Muscle layer of colon (tissue), 2 donors: ENCODE measurements at regions not wholly inside any gene's neighbourhood (a gene's known extent, or its start where the extent isn't known, plus 50 kb on each side); places are given as distances from the start of the nearest gene placed in this dataset.
"Not testable (repeated sequence)": the region's sequence is repeated elsewhere in the genome, so short reads cannot be mapped to it uniquely, and the experiment has no call there.

Experiments used
- H3K27ac ChIP-seq: one replicate; pipeline ENCODE4 v1.7.0; 2013; ENCODE audit warnings: low read depth, mild to moderate bottlenecking, low read length, moderate library complexity
- H3K27me3 ChIP-seq, 2 donors: one replicate each; pipeline ENCODE4 v1.7.0; 2013; ENCODE audit warnings: low read length in 2 of 2, mild to moderate bottlenecking in 2 of 2; ENCODE audit not compliant: insufficient read depth in 2 of 2, control insufficient read depth in 1 of 2
- H3K36me3 ChIP-seq: one replicate; pipeline ENCODE4 v1.7.0; 2013; ENCODE audit warnings: mild to moderate bottlenecking, low read length; ENCODE audit not compliant: insufficient read depth
- H3K4me1 ChIP-seq: one replicate; pipeline ENCODE4 v1.7.0; 2013; ENCODE audit warnings: mild to moderate bottlenecking, low read length; ENCODE audit not compliant: insufficient read depth
- H3K4me3 ChIP-seq, 2 donors: one replicate each; pipeline ENCODE4 v1.7.0; 2013; ENCODE audit warnings: low read length in 2 of 2, low read depth in 1 of 2, mild to moderate bottlenecking in 1 of 2, moderate library complexity in 1 of 2
- H3K9ac ChIP-seq: one replicate; pipeline ENCODE4 v1.7.0; 2013; ENCODE audit warnings: low read length
- H3K9me3 ChIP-seq: one replicate; pipeline ENCODE4 v1.7.0; 2013; ENCODE audit warnings: mild to moderate bottlenecking, low read length
- donor health status: abdominal sarcoma.
- donor health status: Adenocarcinoma of cecum.

- H3K4me3 ChIP-seq: no peak overlapping the region
- no peaks in the 10 kb centered on the region for H3K27me3 ChIP-seq
- peaks cover 5% of the 10 kb centered on the region for H3K4me1 ChIP-seq
- H3K9ac ChIP-seq: no peak overlapping the region
- no peaks in the 10 kb centered on the region for H3K36me3 ChIP-seq
- H3K27ac ChIP-seq: no peak overlapping the region
- no peaks in the 10 kb centered on the region for H3K9me3 ChIP-seq
Observed at GRCh38 chr5:96197347-96197746, 235.7 kb upstream of the ELL2 start.

GRCh38 chr5:96196890-96197289, 235.2 kb upstream of the ELL2 start:
- peaks cover 5% of the 10 kb centered on the region for H3K4me1 ChIP-seq
- H3K27me3 ChIP-seq: no peaks in the 10 kb centered on the region
- H3K9ac ChIP-seq: no peak overlapping the region
- no peaks in the 10 kb centered on the region for H3K9me3 ChIP-seq
- H3K27ac ChIP-seq: no peak overlapping the region
- H3K36me3 ChIP-seq: no peaks in the 10 kb centered on the region
- H3K4me3 ChIP-seq: no peak overlapping the region

DNA sequence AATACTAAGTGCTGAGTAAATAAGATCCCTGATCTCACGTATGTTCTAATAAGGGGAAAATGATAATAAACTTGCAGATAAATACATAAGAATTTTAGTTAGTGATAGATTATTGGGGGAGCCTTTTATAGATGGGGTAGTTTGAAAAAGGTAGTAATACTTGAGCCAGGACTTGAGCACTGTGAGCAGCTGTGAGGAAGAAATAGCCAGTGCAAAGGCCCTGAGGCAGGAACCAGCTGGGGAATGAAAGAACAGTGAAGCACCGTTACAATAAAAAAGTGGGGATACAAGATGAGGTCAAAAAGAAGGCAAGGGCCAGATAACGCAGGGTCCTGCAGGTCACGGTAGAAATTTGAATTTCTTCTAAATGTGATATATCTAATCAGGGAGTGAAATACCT, 234.8 kb upstream of the ELL2 start:
- Histone ChIP-seq H3K27me3 (no peaks in the 10 kb centered on the region), H3K36me3 (no peaks in the 10 kb centered on the region), H3K9me3 (no peaks in the 10 kb centered on the region), H3K4me1 (peaks cover 5% of the 10 kb centered on the region), H3K4me3 (no peak overlapping the region), H3K27ac (no peak overlapping the region), H3K9ac (no peak overlapping the region)

GRCh38 chr5:96195123-96195522, 233.5 kb upstream of the ELL2 start:
- Histone ChIP-seq H3K4me1 (peaks cover 5% of the 10 kb centered on the region), H3K27ac (no peak overlapping the region), H3K9me3 (no peaks in the 10 kb centered on the region), H3K36me3 (no peaks in the 10 kb centered on the region), H3K4me3 (no peak overlapping the region), H3K9ac (no peak overlapping the region), H3K27me3 (no peaks in the 10 kb centered on the region)

DNA sequence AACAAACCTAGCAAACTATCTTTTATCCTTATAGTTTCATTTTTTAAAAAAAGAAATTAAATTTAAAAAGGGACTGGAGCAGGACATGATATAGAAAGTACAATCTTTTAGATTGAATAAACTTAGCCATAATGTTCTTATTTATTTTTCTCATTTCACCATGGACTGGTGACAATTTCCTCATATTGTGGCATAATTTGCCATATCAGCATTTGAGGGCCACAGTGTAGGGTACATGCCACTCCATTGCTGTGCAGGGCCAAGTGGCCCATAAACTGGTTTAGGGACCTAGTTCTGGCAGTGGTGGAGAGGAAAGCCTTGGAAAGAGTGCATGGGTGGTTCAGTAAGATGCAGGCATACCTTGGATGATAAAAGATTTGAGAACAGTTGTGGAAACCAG, 232.9 kb upstream of the ELL2 start:
- Histone ChIP-seq H3K27me3 (no peaks in the 10 kb centered on the region), H3K4me3 (no peak overlapping the region), H3K4me1 (peaks cover 5% of the 10 kb centered on the region), H3K27ac (no peak overlapping the region), H3K36me3 (no peaks in the 10 kb centered on the region), H3K9ac (no peak overlapping the region), H3K9me3 (no peaks in the 10 kb centered on the region)

GRCh38 chr5:96193946-96194345, 232.3 kb upstream of the ELL2 start:
- Histone ChIP-seq H3K9me3 (no peaks in the 10 kb centered on the region), H3K4me1 (peaks cover 5% of the 10 kb centered on the region)

DNA sequence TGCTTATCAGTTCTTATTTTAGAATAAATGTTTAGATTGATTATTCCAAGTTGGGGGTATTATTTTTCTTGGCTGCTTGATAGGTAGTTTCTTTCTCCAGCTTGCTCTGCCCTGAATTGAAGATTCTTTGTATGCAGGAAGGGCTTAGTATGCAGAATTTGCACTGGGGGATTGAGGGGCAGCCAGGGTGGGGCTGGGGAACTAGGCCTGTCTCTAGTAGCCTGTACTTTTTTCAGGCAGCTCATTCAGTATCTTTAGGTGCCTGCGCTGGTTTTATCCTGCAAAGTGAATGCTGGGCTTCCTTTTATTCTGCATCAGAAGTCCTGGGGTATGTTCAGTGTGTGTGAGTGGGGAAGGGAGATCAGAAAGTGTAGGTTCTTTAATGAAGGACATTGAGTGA, 228.3 kb upstream of the ELL2 start:
- no peak overlapping the region for H3K4me3 ChIP-seq
- no peak overlapping the region for H3K9ac ChIP-seq
- H3K27ac ChIP-seq: no peak overlapping the region
- no peaks in the 10 kb centered on the region for H3K9me3 ChIP-seq
- H3K36me3 ChIP-seq: no peaks in the 10 kb centered on the region
- H3K4me1 ChIP-seq: peaks cover 3% of the 10 kb centered on the region
- H3K27me3 ChIP-seq: no peaks in the 10 kb centered on the region

More at GRCh38 chr5:96193946-96194345, 232.3 kb upstream of the ELL2 start:
- Histone ChIP-seq H3K27ac (no peak overlapping the region), H3K9ac (no peak overlapping the region), H3K27me3 (no peaks in the 10 kb centered on the region), H3K4me3 (no peak overlapping the region), H3K36me3 (no peaks in the 10 kb centered on the region)

GRCh38 chr5:96189028-96189826, 227.6 kb upstream of the ELL2 start:
- Histone ChIP-seq H3K36me3 (no peaks in the 10 kb centered on the region), H3K4me3 (no peak overlapping the region), H3K4me1 (no peaks in the 10 kb centered on the region), H3K9me3 (no peaks in the 10 kb centered on the region), H3K27me3 (no peaks in the 10 kb centered on the region), H3K9ac (no peak overlapping the region), H3K27ac (no peak overlapping the region)

- Histone ChIP-seq H3K4me1 (no peaks in the 10 kb centered on the region), H3K27me3 (no peaks in the 10 kb centered on the region), H3K4me3 (no peak overlapping the region), H3K9ac (no peak overlapping the region), H3K27ac (no peak overlapping the region), H3K36me3 (no peaks in the 10 kb centered on the region), H3K9me3 (no peaks in the 10 kb centered on the region)
Observed at GRCh38 chr5:96187309-96188027, 225.8 kb upstream of the ELL2 start.

DNA sequence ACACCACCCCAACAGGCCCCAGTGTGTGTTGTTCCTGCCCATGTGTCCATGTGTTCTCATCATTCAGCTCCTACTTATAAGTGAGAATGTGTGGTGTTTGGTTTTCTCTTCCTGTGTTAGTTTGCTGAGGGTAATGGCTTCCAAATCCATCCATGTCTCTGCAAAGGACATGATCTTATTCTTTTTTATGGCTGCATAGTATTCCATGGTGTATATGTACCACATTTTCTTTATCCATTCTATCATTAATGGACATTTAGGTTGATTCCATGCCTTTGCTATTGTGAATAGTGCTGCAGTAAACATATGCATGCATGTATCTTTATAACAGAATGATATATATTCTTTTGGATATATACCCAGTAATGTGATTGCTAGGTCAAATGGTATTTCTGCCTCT, 222.9 kb upstream of the ELL2 start:
- H3K4me1 ChIP-seq, H3K9ac ChIP-seq, H3K27ac ChIP-seq, H3K9me3 ChIP-seq, H3K4me3 ChIP-seq, H3K36me3 ChIP-seq, H3K27me3 ChIP-seq: not testable (repeated sequence)

GRCh38 chr5:96180684-96181435, 219.2 kb upstream of the ELL2 start:
- Histone ChIP-seq H3K36me3 (no peaks in the 10 kb centered on the region), H3K4me1 (no peaks in the 10 kb centered on the region), H3K27ac (no peak overlapping the region), H3K9ac (no peak overlapping the region), H3K27me3 (no peaks in the 10 kb centered on the region), H3K9me3 (no peaks in the 10 kb centered on the region), H3K4me3 (no peak overlapping the region)
